HFF-Myc (cell line): ENCODE measurements at regions not wholly inside any gene's neighbourhood (a gene's known extent, or its start where the extent isn't known, plus 50 kb on each side); places are given as distances from the start of the nearest gene placed in this dataset.
"Not testable (repeated sequence)": the region's sequence is repeated elsewhere in the genome, so short reads cannot be mapped to it uniquely, and the experiment has no call there.

Experiments used
- DNase-seq: peaks from one replicate; pipeline ENCODE4 v3.0.0-alpha.2; 2011; ENCODE audit warnings: low read depth; ENCODE audit errors: extremely low read depth
- H3K4me3 ChIP-seq: replicated peaks from 2 replicates; pipeline ENCODE4 v1.5.1; 2011; ENCODE audit warnings: low read depth, mild to moderate bottlenecking, control low read depth, low read length
- CTCF ChIP-seq: IDR thresholded peaks from 2 replicates; pipeline ENCODE4 v1.5.1; 2012; ENCODE audit warnings: mild to moderate bottlenecking, low read depth, low read length, control low read depth; ENCODE audit errors: missing control alignments

GRCh38 chr18:1308686-1309085, 404.0 kb downstream of the ADCYAP1 start:
- TF ChIP-seq CTCF, result no peak
- no peak for DNase-seq
- no peak overlapping the region for H3K4me3 ChIP-seq

- no peak for DNase-seq
- TF ChIP-seq CTCF, result no peak
These were observed 406.7 kb downstream of the ADCYAP1 start for GRCh38 chr18:1311376-1311775.

GRCh38 chr18:1335345-1335744, 430.7 kb downstream of the ADCYAP1 start:
- DNase-seq, result not testable (repeated sequence)

More at GRCh38 chr18:1311376-1311775, 406.7 kb downstream of the ADCYAP1 start:
- H3K4me3 ChIP-seq, result no peak overlapping the region

GRCh38 chr18:1350931-1351450, 446.3 kb downstream of the ADCYAP1 start:
- no peak for TF ChIP-seq CTCF
- DNase-seq, result no peak
- no peak overlapping the region for H3K4me3 ChIP-seq

More at GRCh38 chr18:1335345-1335744, 430.7 kb downstream of the ADCYAP1 start:
- H3K4me3 ChIP-seq, result not testable (repeated sequence)

- no peak for TF ChIP-seq CTCF
- no peak overlapping the region for H3K4me3 ChIP-seq
- DNase-seq, result no peak
These were observed 448.4 kb downstream of the ADCYAP1 start for GRCh38 chr18:1353025-1353424.

- no peak for DNase-seq
- H3K4me3 ChIP-seq, result no peak overlapping the region
- TF ChIP-seq CTCF, result no peak
These were observed 453.1 kb downstream of the ADCYAP1 start for GRCh38 chr18:1357724-1358123.

- DNase-seq, result no peak
- TF ChIP-seq CTCF, result no peak
- H3K4me3 ChIP-seq, result no peak overlapping the region
These were observed 457.3 kb downstream of the ADCYAP1 start for GRCh38 chr18:1361936-1362335.

- TF ChIP-seq CTCF, result no peak
- no peak for DNase-seq
These were observed 465.9 kb downstream of the ADCYAP1 start for GRCh38 chr18:1370552-1370951.

More at GRCh38 chr18:1370552-1370951, 465.9 kb downstream of the ADCYAP1 start:
- no peak overlapping the region for H3K4me3 ChIP-seq
